ENCODE measurements at regions not wholly inside any gene's neighbourhood (a gene's known extent, or its start where the extent isn't known, plus 50 kb on each side); places are given as distances from the start of the nearest gene placed in this dataset.

DNA sequence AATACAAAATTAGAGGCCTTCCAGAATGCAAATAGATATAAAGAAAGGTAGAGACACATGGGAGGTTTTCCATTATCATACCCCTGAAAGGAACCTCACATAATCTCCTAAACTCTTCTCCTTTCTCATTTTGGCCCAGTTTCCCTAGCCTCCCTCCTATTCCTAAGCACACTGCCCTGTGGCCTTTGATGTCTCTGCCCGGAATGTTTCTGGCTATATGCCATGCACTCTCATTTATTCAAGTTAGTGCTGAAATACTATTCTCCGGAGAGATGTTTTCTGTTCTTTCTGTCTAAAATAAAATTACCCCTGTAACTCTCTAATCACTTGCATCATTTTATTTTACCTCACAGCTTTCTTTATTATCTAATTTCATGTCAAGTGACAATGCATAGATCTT is 1287.7 kb downstream of the SLITRK5 start:
- Histone ChIP-seq H3K4me3 (replicated peaks; ENCODE audit: insufficient read depth, low read length) (no peak overlapping the region), H3K27me3 (ENCODE audit: insufficient read depth, poor library complexity, severe bottlenecking) (no peaks in the 10 kb centered on the region), H3K27ac (replicated peaks) (no peak overlapping the region)
- DNase-seq (ENCODE audit: low read depth in 1 of 2, low spot score in 1 of 2): no peak
- no peak for TF ChIP-seq SPI1 (IDR thresholded peaks at IDR 0.05; ENCODE audit: borderline replicate concordance, low read depth)
- TF ChIP-seq, protein P1, sequence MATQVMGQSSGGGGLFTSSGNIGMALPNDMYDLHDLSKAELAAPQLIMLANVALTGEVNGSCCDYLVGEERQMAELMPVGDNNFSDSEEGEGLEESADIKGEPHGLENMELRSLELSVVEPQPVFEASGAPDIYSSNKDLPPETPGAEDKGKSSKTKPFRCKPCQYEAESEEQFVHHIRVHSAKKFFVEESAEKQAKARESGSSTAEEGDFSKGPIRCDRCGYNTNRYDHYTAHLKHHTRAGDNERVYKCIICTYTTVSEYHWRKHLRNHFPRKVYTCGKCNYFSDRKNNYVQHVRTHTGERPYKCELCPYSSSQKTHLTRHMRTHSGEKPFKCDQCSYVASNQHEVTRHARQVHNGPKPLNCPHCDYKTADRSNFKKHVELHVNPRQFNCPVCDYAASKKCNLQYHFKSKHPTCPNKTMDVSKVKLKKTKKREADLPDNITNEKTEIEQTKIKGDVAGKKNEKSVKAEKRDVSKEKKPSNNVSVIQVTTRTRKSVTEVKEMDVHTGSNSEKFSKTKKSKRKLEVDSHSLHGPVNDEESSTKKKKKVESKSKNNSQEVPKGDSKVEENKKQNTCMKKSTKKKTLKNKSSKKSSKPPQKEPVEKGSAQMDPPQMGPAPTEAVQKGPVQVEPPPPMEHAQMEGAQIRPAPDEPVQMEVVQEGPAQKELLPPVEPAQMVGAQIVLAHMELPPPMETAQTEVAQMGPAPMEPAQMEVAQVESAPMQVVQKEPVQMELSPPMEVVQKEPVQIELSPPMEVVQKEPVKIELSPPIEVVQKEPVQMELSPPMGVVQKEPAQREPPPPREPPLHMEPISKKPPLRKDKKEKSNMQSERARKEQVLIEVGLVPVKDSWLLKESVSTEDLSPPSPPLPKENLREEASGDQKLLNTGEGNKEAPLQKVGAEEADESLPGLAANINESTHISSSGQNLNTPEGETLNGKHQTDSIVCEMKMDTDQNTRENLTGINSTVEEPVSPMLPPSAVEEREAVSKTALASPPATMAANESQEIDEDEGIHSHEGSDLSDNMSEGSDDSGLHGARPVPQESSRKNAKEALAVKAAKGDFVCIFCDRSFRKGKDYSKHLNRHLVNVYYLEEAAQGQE (IDR thresholded peaks at IDR 0.05; ENCODE audit: insufficient replicate concordance, low read depth): no peak
- TF ChIP-seq GABPA (IDR thresholded peaks at IDR 0.05; ENCODE audit: low read depth): no peak
- no peak for TF ChIP-seq POLR2AphosphoS5 (IDR thresholded peaks at IDR 0.05; ENCODE audit: low read depth)
- TF ChIP-seq, protein P2, sequence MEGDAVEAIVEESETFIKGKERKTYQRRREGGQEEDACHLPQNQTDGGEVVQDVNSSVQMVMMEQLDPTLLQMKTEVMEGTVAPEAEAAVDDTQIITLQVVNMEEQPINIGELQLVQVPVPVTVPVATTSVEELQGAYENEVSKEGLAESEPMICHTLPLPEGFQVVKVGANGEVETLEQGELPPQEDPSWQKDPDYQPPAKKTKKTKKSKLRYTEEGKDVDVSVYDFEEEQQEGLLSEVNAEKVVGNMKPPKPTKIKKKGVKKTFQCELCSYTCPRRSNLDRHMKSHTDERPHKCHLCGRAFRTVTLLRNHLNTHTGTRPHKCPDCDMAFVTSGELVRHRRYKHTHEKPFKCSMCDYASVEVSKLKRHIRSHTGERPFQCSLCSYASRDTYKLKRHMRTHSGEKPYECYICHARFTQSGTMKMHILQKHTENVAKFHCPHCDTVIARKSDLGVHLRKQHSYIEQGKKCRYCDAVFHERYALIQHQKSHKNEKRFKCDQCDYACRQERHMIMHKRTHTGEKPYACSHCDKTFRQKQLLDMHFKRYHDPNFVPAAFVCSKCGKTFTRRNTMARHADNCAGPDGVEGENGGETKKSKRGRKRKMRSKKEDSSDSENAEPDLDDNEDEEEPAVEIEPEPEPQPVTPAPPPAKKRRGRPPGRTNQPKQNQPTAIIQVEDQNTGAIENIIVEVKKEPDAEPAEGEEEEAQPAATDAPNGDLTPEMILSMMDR (IDR thresholded peaks at IDR 0.05; ENCODE audit: insufficient read depth, low read length): no peak

DNA sequence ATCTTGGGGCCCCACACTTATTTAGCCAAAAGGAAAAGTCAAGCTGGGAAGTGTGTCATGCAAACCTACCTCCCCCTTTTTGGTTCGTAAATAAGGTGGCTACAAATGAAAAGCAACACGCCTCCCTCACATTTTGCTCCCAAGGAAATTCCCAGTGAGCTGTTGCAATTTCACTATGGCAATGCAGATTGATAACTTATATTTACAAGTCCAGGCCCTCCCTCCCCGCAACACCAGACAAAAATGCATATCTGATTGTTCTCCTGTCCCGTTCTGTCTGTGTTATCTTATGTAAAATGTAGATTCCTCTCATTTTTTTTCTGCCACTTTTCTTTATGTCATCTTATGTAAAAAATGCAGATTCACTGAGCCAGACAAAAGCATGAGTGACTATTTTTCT is 1305.3 kb downstream of the SLITRK5 start:
- Histone ChIP-seq H3K4me3 (replicated peaks; ENCODE audit: insufficient read depth, low read length) (no peak overlapping the region), H3K27ac (replicated peaks) (no peak overlapping the region), H3K27me3 (ENCODE audit: insufficient read depth, poor library complexity, severe bottlenecking) (no peaks in the 10 kb centered on the region)
- DNase-seq (ENCODE audit: low read depth in 1 of 2, low spot score in 1 of 2): no peak
- no peak for TF ChIP-seq POLR2AphosphoS5 (IDR thresholded peaks at IDR 0.05; ENCODE audit: low read depth)
- no peak for TF ChIP-seq SPI1 (IDR thresholded peaks at IDR 0.05; ENCODE audit: borderline replicate concordance, low read depth)
- no peak for TF ChIP-seq GABPA (IDR thresholded peaks at IDR 0.05; ENCODE audit: low read depth)
- TF ChIP-seq, protein P2 (IDR thresholded peaks at IDR 0.05; ENCODE audit: insufficient read depth, low read length): no peak
- TF ChIP-seq, protein P1 (IDR thresholded peaks at IDR 0.05; ENCODE audit: insufficient replicate concordance, low read depth): no peak

DNA sequence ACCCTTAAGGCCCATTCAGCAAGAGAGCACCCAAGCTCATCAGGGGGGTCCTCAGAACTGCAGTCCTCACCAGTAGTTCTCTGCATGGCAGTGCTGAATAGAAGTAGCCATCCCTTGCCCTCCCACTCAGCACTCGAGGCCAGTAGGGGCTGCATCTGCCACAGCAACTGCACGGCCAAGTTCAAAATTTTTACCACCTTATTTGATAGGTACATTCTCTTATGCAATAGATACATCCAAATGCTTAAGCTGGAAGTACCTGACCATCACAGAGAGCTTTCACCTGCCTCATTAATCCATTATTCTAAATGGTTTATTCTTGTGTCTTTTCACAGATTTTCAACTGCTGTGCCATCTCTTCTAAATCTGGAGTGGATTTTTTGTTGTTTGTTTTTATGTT is 1307.4 kb downstream of the SLITRK5 start:
- no peak for DNase-seq (ENCODE audit: low read depth in 1 of 2, low spot score in 1 of 2)
- Histone ChIP-seq H3K4me3 (replicated peaks; ENCODE audit: insufficient read depth, low read length) (no peak overlapping the region), H3K27me3 (ENCODE audit: insufficient read depth, poor library complexity, severe bottlenecking) (no peaks in the 10 kb centered on the region), H3K27ac (replicated peaks) (no peak overlapping the region)
- TF ChIP-seq GABPA (IDR thresholded peaks at IDR 0.05; ENCODE audit: low read depth) (no peak), SPI1 (IDR thresholded peaks at IDR 0.05; ENCODE audit: borderline replicate concordance, low read depth) (no peak), POLR2AphosphoS5 (IDR thresholded peaks at IDR 0.05; ENCODE audit: low read depth) (no peak)
- TF ChIP-seq, protein P1 (IDR thresholded peaks at IDR 0.05; ENCODE audit: insufficient replicate concordance, low read depth): no peak
- TF ChIP-seq, protein P2 (IDR thresholded peaks at IDR 0.05; ENCODE audit: insufficient read depth, low read length): no peak
